Suprapubic skin (tissue), 4 donors: ENCODE measurements at regions not wholly inside any gene's neighbourhood (a gene's known extent, or its start where the extent isn't known, plus 50 kb on each side); places are given as distances from the start of the nearest gene placed in this dataset.

Source experiments
- DNase-seq, 2 donors: peaks; one replicate each; pipeline ENCODE4 v3.0.0-alpha.2; 2019; ENCODE audit warnings: low spot score in 2 of 2
- H3K27ac ChIP-seq: fragments of 200-600 bp; sonication (generic); one replicate; pipeline ENCODE4 v1.5.1; 2019
- H3K27me3 ChIP-seq: fragments of 200-600 bp; sonication (generic); one replicate; pipeline ENCODE4 v1.5.1; 2019
- H3K36me3 ChIP-seq: fragments of 200-600 bp; sonication (generic); one replicate; pipeline ENCODE4 v1.5.1; 2019
- H3K4me1 ChIP-seq: fragments of 200-600 bp; sonication (generic); one replicate; pipeline ENCODE4 v1.5.1; 2019
- H3K4me3 ChIP-seq: fragments of 200-600 bp; sonication (generic); one replicate; pipeline ENCODE4 v1.5.1; 2019; ENCODE audit warnings: mild to moderate bottlenecking
- H3K9me3 ChIP-seq: fragments of 200-600 bp; sonication (generic); one replicate; pipeline ENCODE4 v1.5.1; 2019
- EP300 ChIP-seq: sonication (generic); formaldehyde crosslinking; IDR thresholded peaks from one replicate; pipeline ENCODE4 v1.6.1; 2017; ENCODE audit warnings: antibody characterized with exemption
- POLR2A ChIP-seq, 2 donors: fragments of 450-650 bp; IDR thresholded peaks; one replicate each; pipeline ENCODE4 v1.6.1; 2017; ENCODE audit warnings: antibody characterized with exemption in 2 of 2, mild to moderate bottlenecking in 2 of 2, moderate library complexity in 2 of 2
- POLR2AphosphoS5 ChIP-seq, 3 donors: sonication (generic); formaldehyde crosslinking; IDR thresholded peaks; one replicate each; pipeline ENCODE4 v1.6.1; 2017; ENCODE audit warnings: antibody characterized with exemption in 3 of 3
- WGBS: methylation state at CpG from one replicate; pipeline ENCODE4 v1.1.5; 2018; 5-methylcytosine and 5-hydroxymethylcytosine counted together
- TF ChIP-seq, protein P1 (sequence below), 2 donors: fragments of 200-600 bp in 1 of 2; fragments of 450-650 bp in 1 of 2; sonication (generic) in 1 of 2; IDR thresholded peaks; one replicate each; pipeline ENCODE4 v1.5.1; 2016 to 2019; ENCODE audit warnings: antibody characterized with exemption in 2 of 2, mild to moderate bottlenecking in 1 of 2, moderate library complexity in 1 of 2

DNA sequence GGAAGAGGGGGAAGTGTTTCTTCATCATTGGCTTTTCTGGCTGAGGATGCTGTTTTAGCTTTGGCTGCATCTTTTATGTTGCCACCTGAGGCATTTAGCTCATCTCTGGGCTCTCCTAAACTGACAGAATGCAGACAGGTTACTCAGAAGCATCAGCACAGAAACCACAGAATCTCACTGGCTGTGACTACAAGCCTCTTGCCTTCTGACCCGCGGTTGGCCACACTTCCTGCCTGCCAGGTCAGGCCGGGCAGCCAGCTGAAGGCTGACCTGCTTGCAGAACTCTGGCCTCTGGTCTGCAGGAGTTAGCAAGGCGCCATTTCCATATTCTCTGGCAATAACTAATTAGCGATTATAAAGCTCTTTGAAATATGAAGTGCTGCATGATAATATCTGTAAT lies 366.5 kb downstream of the MID1IP1 start:
- Histone ChIP-seq H3K4me1 (peaks cover under 1% of the 10 kb centered on the region), H3K27ac (no peak overlapping the region), H3K9me3 (no peaks in the 10 kb centered on the region), H3K4me3 (no peak overlapping the region), H3K27me3 (no peaks in the 10 kb centered on the region), H3K36me3 (no peaks in the 10 kb centered on the region)
- WGBS = 62% methylated on average over 5 of the region's 5 CpGs
- TF ChIP-seq, protein P1, sequence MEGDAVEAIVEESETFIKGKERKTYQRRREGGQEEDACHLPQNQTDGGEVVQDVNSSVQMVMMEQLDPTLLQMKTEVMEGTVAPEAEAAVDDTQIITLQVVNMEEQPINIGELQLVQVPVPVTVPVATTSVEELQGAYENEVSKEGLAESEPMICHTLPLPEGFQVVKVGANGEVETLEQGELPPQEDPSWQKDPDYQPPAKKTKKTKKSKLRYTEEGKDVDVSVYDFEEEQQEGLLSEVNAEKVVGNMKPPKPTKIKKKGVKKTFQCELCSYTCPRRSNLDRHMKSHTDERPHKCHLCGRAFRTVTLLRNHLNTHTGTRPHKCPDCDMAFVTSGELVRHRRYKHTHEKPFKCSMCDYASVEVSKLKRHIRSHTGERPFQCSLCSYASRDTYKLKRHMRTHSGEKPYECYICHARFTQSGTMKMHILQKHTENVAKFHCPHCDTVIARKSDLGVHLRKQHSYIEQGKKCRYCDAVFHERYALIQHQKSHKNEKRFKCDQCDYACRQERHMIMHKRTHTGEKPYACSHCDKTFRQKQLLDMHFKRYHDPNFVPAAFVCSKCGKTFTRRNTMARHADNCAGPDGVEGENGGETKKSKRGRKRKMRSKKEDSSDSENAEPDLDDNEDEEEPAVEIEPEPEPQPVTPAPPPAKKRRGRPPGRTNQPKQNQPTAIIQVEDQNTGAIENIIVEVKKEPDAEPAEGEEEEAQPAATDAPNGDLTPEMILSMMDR (IDR thresholded peaks at IDR 0.05) = no peak
- TF ChIP-seq POLR2AphosphoS5 (IDR thresholded peaks at IDR 0.05) = no peak
- no peak for TF ChIP-seq EP300
- no peak for TF ChIP-seq POLR2A (IDR thresholded peaks at IDR 0.05)
- DNase-seq = no peak

GRCh38 chrX:39168609-39169008 lies 367.4 kb downstream of the MID1IP1 start:
- Histone ChIP-seq H3K4me1 (no peaks in the 10 kb centered on the region), H3K36me3 (no peaks in the 10 kb centered on the region), H3K27me3 (no peaks in the 10 kb centered on the region), H3K4me3 (no peak overlapping the region), H3K9me3 (no peaks in the 10 kb centered on the region), H3K27ac (no peak overlapping the region)
- TF ChIP-seq, protein P1 (IDR thresholded peaks at IDR 0.05) = no peak
- TF ChIP-seq EP300 (no peak), POLR2AphosphoS5 (IDR thresholded peaks at IDR 0.05) (no peak), POLR2A (IDR thresholded peaks at IDR 0.05) (no peak)
- 76% methylated on average over 11 of the region's 11 CpGs for WGBS
- DNase-seq = no peak

DNA sequence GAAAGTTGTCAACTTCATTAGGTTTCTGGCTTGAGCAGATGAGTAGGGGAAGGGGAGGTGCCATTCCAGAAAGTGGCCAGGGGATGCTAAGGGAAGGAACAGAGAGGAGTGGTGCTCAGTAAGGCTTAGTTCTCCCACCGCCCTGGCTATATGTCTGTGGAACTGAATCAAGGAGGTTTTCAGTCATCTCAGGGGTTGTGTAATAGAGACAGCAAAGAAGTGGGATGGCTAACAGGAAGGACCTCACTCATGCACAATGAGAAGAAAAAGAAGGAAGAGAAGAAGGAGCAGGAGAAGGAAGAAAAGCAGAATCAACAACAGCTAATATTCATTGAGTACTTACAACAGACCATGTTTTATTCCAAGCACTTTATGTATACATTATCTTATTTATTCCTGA lies 368.7 kb downstream of the MID1IP1 start:
- no peaks in the 10 kb centered on the region for H3K4me1 ChIP-seq

DNA sequence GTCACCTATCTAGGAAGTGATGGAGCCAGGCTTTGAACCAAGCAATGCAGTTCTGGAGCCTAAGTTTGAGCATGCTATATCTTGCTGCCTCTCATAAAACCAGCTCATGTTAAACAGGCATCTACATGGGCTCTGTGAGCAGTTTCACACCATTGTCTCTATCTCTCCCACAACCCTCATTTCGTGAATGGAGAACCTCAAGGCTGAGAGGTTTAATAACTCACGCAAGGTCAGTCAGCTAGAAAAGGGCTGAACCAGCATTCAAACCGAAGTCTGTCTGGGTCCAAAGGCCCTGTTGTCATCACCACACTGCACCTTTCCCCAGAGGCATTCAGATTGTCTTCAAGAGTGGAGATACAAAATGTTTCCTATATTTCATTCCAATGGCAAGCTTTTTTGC lies 369.2 kb downstream of the MID1IP1 start:
- peaks cover 5% of the 10 kb centered on the region for H3K4me1 ChIP-seq
- no peaks in the 10 kb centered on the region for H3K9me3 ChIP-seq
- H3K4me3 ChIP-seq = no peak overlapping the region
- TF ChIP-seq POLR2AphosphoS5 (IDR thresholded peaks at IDR 0.05) (no peak), POLR2A (IDR thresholded peaks at IDR 0.05) (no peak), EP300 (no peak)
- TF ChIP-seq, protein P1 (IDR thresholded peaks at IDR 0.05) = no peak
- WGBS = 85% methylated on average over 3 of the region's 3 CpGs
- H3K27ac ChIP-seq = no peak overlapping the region
- no peak for DNase-seq
- no peaks in the 10 kb centered on the region for H3K36me3 ChIP-seq
- no peaks in the 10 kb centered on the region for H3K27me3 ChIP-seq

More for the DNA sequence above, 368.7 kb downstream of the MID1IP1 start:
- DNase-seq = no peak
- H3K27me3 ChIP-seq = no peaks in the 10 kb centered on the region
- H3K27ac ChIP-seq = no peak overlapping the region
- no peak overlapping the region for H3K4me3 ChIP-seq
- H3K9me3 ChIP-seq = no peaks in the 10 kb centered on the region
- TF ChIP-seq POLR2A (IDR thresholded peaks at IDR 0.05) (no peak), EP300 (no peak), POLR2AphosphoS5 (IDR thresholded peaks at IDR 0.05) (no peak)
- TF ChIP-seq, protein P1 (IDR thresholded peaks at IDR 0.05) = no peak
- WGBS = 67% methylated on average over 1 of the region's 1 CpG
- H3K36me3 ChIP-seq = no peaks in the 10 kb centered on the region

DNA sequence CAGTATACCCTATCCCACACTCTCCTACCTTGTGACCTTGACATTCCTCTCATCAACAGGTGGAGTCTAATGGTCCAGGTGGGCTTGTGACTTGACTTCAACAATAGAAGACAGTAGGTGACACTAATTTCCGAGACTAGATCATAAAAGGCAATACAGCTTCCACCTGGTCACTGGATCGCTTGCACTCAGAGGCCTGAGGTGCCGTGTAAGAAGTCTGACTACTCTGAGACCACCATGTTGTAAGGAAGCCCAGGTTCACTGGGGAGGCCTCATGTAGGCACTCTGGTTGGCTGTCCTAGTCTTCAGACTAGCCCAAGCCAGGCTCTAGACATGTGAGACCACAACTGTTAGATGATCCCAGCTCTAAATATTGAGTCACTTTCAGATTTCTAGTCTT lies 370.4 kb downstream of the MID1IP1 start:
- Histone ChIP-seq H3K4me1 (peaks cover 5% of the 10 kb centered on the region), H3K36me3 (no peaks in the 10 kb centered on the region), H3K27ac (no peak overlapping the region), H3K9me3 (no peaks in the 10 kb centered on the region), H3K27me3 (no peaks in the 10 kb centered on the region), H3K4me3 (no peak overlapping the region)
- DNase-seq = no peak
- WGBS = 81% methylated on average over 3 of the region's 3 CpGs
- TF ChIP-seq POLR2AphosphoS5 (IDR thresholded peaks at IDR 0.05) (no peak), POLR2A (IDR thresholded peaks at IDR 0.05) (no peak)
- TF ChIP-seq, protein P1 (IDR thresholded peaks at IDR 0.05) = no peak
